ENCODE measurements at regions not wholly inside any gene's neighbourhood (a gene's known extent, or its start where the extent isn't known, plus 50 kb on each side); places are given as distances from the start of the nearest gene placed in this dataset.

DNA sequence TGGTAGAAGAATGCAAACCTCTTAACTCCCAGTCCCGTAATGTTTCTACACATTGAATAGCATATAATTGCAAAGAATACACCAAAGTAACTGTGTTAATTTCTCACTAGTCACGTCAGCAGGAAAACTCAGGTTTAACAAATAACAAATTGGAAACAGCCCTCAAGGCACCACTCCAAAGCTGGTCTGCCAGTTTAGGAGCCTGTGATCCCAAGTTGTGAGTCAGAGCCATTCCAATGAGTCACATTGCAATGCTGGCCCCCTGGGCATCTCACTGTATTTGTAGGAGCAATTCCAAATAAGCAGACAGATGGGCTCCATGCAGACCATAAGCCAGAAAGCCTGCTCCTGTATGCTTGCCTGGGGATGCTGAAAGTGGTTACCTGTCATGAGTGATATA, 143.2 kb upstream of the SETBP1 start:
- Histone ChIP-seq H3K79me2 (ENCODE audit: control insufficient read depth, insufficient read depth, low read length) (no peaks in the 10 kb centered on the region), H3K9me1 (ENCODE audit: control insufficient read depth, extremely low read depth, insufficient read depth, low read length) (no peaks in the 10 kb centered on the region), H3K9me3 (ENCODE audit: control insufficient read depth, low read depth, low read length) (no peaks in the 10 kb centered on the region), H3K27ac (ENCODE audit: control insufficient read depth, insufficient read depth, low read length) (peak overlapping the region; percentile 23), H4K20me1 (ENCODE audit: control insufficient read depth, extremely low read depth, insufficient read depth, low read length) (no peaks in the 10 kb centered on the region), H3K4me1 (ENCODE audit: control insufficient read depth, extremely low read depth, insufficient read depth, low read length) (peaks cover 22% of the 10 kb centered on the region), H3K36me3 (ENCODE audit: control insufficient read depth in 2 of 2, extremely low read depth in 1 of 2, insufficient read depth in 2 of 2, low read length in 2 of 2) (no peaks in the 10 kb centered on the region), H3K4me3 (ENCODE audit: control insufficient read depth in 2 of 3, extremely low read depth in 1 of 3, insufficient read depth in 2 of 3, low read depth in 1 of 3, low read length in 3 of 3) (no peak overlapping the region), H2AFZ (ENCODE audit: control insufficient read depth, low read length) (no peak overlapping the region), H3K4me2 (ENCODE audit: control insufficient read depth, extremely low read depth, insufficient read depth, low read depth, low read length) (peak overlapping the region; percentile 31), H3K27me3 (ENCODE audit: control insufficient read depth, extremely low read depth, insufficient read depth, low read length) (no peaks in the 10 kb centered on the region), H3K9ac (ENCODE audit: control insufficient read depth, extremely low read depth, insufficient read depth, low read length) (no peak overlapping the region)
- TF ChIP-seq EZH2 (IDR thresholded peaks at IDR 0.05; ENCODE audit: low read length), result no peak
- no peak for TF ChIP-seq CTCF (optimal IDR thresholded peaks at IDR 0.05 in 1 of 3, IDR thresholded peaks at IDR 0.05 in 1 of 3, conservative IDR thresholded peaks at IDR 0.05 in 1 of 3; ENCODE audit: extremely low read depth in 1 of 3, insufficient read depth in 2 of 3, low read length in 3 of 3)
- peak; percentile 97 for FAIRE-seq
- peak; percentile 76 for DNase-seq (ENCODE audit: low read depth, low spot score)
- dilution Hi-C loops (cut with MboI; ENCODE audit: extremely low pct_ligation_motif_present, low sequenced_read_pairs), result no loop called here

DNA sequence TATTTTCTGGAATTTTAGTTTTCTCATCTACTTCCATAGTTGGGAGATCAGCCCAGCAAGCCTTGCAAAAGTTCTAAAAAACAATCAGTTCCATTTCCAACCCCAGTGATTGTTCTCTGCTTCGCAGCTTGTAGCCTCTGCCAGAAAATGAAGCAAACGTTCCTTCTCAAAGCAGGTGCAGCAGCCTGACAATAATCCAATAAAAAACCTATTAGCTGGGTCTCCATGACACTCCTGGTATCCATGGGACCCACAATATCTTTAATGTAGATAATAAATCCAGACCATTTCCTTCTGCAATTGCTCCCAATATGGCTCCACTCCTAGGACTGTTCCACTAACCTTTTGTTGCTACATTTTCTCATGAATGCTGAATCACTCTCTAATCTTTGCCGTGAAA, 140.8 kb upstream of the SETBP1 start:
- Histone ChIP-seq H2AFZ (ENCODE audit: control insufficient read depth, low read length) (no peak overlapping the region), H3K9ac (ENCODE audit: control insufficient read depth, extremely low read depth, insufficient read depth, low read length) (no peak overlapping the region), H3K79me2 (ENCODE audit: control insufficient read depth, insufficient read depth, low read length) (no peaks in the 10 kb centered on the region), H3K27ac (ENCODE audit: control insufficient read depth, insufficient read depth, low read length) (no peak overlapping the region), H3K9me3 (ENCODE audit: control insufficient read depth, low read depth, low read length) (no peaks in the 10 kb centered on the region), H3K36me3 (ENCODE audit: control insufficient read depth in 2 of 2, extremely low read depth in 1 of 2, insufficient read depth in 2 of 2, low read length in 2 of 2) (no peaks in the 10 kb centered on the region), H3K9me1 (ENCODE audit: control insufficient read depth, extremely low read depth, insufficient read depth, low read length) (no peaks in the 10 kb centered on the region), H3K27me3 (ENCODE audit: control insufficient read depth, extremely low read depth, insufficient read depth, low read length) (no peaks in the 10 kb centered on the region), H3K4me1 (ENCODE audit: control insufficient read depth, extremely low read depth, insufficient read depth, low read length) (peaks cover 22% of the 10 kb centered on the region), H3K4me3 (ENCODE audit: control insufficient read depth in 2 of 3, extremely low read depth in 1 of 3, insufficient read depth in 2 of 3, low read depth in 1 of 3, low read length in 3 of 3) (no peak overlapping the region), H3K4me2 (ENCODE audit: control insufficient read depth, extremely low read depth, insufficient read depth, low read depth, low read length) (no peak overlapping the region), H4K20me1 (ENCODE audit: control insufficient read depth, extremely low read depth, insufficient read depth, low read length) (no peaks in the 10 kb centered on the region)
- DNase-seq (ENCODE audit: low read depth, low spot score) (no peak), FAIRE-seq (no peak)
- dilution Hi-C loops (cut with MboI; ENCODE audit: extremely low pct_ligation_motif_present, low sequenced_read_pairs), result no loop called here
- TF ChIP-seq CTCF (optimal IDR thresholded peaks at IDR 0.05 in 1 of 3, IDR thresholded peaks at IDR 0.05 in 1 of 3, conservative IDR thresholded peaks at IDR 0.05 in 1 of 3; ENCODE audit: extremely low read depth in 1 of 3, insufficient read depth in 2 of 3, low read length in 3 of 3) (no peak), EZH2 (IDR thresholded peaks at IDR 0.05; ENCODE audit: low read length) (no peak)

Data from keratinocyte (primary cell).